ENCODE measurements at regions not wholly inside any gene's neighbourhood (a gene's known extent, or its start where the extent isn't known, plus 50 kb on each side); places are given as distances from the start of the nearest gene placed in this dataset.
A peak's percentile ranks its signal among the peaks of the same experiment; 100 is the strongest.

GRCh38 chr2:196389670-196390069 lies 218.3 kb upstream of the STK17B start:
- H3K27ac ChIP-seq, result no peak overlapping the region
- no peaks in the 10 kb centered on the region for H3K27me3 ChIP-seq (ENCODE audit: control insufficient read depth, insufficient read depth, low read length)
- H3K4me2 ChIP-seq (ENCODE audit: low read length), result no peak overlapping the region
- H3K4me1 ChIP-seq, result peaks cover 17% of the 10 kb centered on the region
- H3K9ac ChIP-seq, result no peak overlapping the region
- no peaks in the 10 kb centered on the region for H3K36me3 ChIP-seq (ENCODE audit: control insufficient read depth, insufficient read depth, low read length)
- no peaks in the 10 kb centered on the region for H3K79me2 ChIP-seq
- no peak overlapping the region for H3K4me3 ChIP-seq (ENCODE audit: low read depth, low read length)
- H3K9me3 ChIP-seq (ENCODE audit: control insufficient read depth, low read length), result no peaks in the 10 kb centered on the region
- no peak for TF ChIP-seq CTCF (IDR thresholded peaks at IDR 0.05)
- H2AFZ ChIP-seq, result no peak overlapping the region

- Histone ChIP-seq H3K27me3 (ENCODE audit: control insufficient read depth, insufficient read depth, low read length) (no peaks in the 10 kb centered on the region), H3K4me2 (ENCODE audit: low read length) (no peak overlapping the region), H2AFZ (peak overlapping the region; percentile 43), H3K4me1 (peaks cover 17% of the 10 kb centered on the region), H3K4me3 (ENCODE audit: low read depth, low read length) (no peak overlapping the region), H3K36me3 (ENCODE audit: control insufficient read depth, insufficient read depth, low read length) (no peaks in the 10 kb centered on the region), H3K9ac (no peak overlapping the region), H3K27ac (peak overlapping the region; percentile 42), H3K9me3 (ENCODE audit: control insufficient read depth, low read length) (no peaks in the 10 kb centered on the region), H3K79me2 (no peaks in the 10 kb centered on the region)
- TF ChIP-seq CTCF (IDR thresholded peaks at IDR 0.05), result no peak
These were observed 219.1 kb upstream of the STK17B start for GRCh38 chr2:196390243-196391148.

GRCh38 chr2:196391149-196391479 lies 219.7 kb upstream of the STK17B start:
- Histone ChIP-seq H3K4me2 (ENCODE audit: low read length) (no peak overlapping the region), H3K27ac (peak overlapping the region; percentile 42), H3K36me3 (ENCODE audit: control insufficient read depth, insufficient read depth, low read length) (no peaks in the 10 kb centered on the region), H3K9ac (no peak overlapping the region), H2AFZ (peak overlapping the region; percentile 43), H3K79me2 (no peaks in the 10 kb centered on the region), H3K27me3 (ENCODE audit: control insufficient read depth, insufficient read depth, low read length) (no peaks in the 10 kb centered on the region), H3K4me1 (peaks cover 17% of the 10 kb centered on the region), H3K4me3 (ENCODE audit: low read depth, low read length) (no peak overlapping the region), H3K9me3 (ENCODE audit: control insufficient read depth, low read length) (no peaks in the 10 kb centered on the region)
- TF ChIP-seq CTCF (IDR thresholded peaks at IDR 0.05), result no peak

GRCh38 chr2:196399096-196399495 lies 227.7 kb upstream of the STK17B start:
- Histone ChIP-seq H3K27ac (no peak overlapping the region), H2AFZ (no peak overlapping the region), H3K4me3 (ENCODE audit: low read depth, low read length) (no peak overlapping the region), H3K9ac (no peak overlapping the region), H3K36me3 (ENCODE audit: control insufficient read depth, insufficient read depth, low read length) (no peaks in the 10 kb centered on the region), H3K4me2 (ENCODE audit: low read length) (no peak overlapping the region), H3K4me1 (no peaks in the 10 kb centered on the region), H3K27me3 (ENCODE audit: control insufficient read depth, insufficient read depth, low read length) (no peaks in the 10 kb centered on the region), H3K79me2 (no peaks in the 10 kb centered on the region), H3K9me3 (ENCODE audit: control insufficient read depth, low read length) (no peaks in the 10 kb centered on the region)
- no peak for TF ChIP-seq CTCF (IDR thresholded peaks at IDR 0.05)
